HEK293T (cell line): ENCODE measurements at regions not wholly inside any gene's neighbourhood (a gene's known extent, or its start where the extent isn't known, plus 50 kb on each side); places are given as distances from the start of the nearest gene placed in this dataset.

ENCODE experiments used
- FOXM1 ChIP-seq: fragments of 450-650 bp; IDR thresholded peaks from 2 replicates; pipeline ENCODE4 v1.6.1; 2017; ENCODE audit warnings: mild to moderate bottlenecking, borderline replicate concordance
- L3MBTL2 ChIP-seq: fragments of 450-650 bp; conservative IDR thresholded peaks from 2 replicates; pipeline ENCODE4 v1.6.1; 2016; ENCODE audit warnings: mild to moderate bottlenecking
- SP1 ChIP-seq: fragments of 450-650 bp; IDR thresholded peaks from 2 replicates; pipeline ENCODE4 v1.6.1; 2017
- SUZ12 ChIP-seq: fragments of 450-650 bp; IDR thresholded peaks from 2 replicates; pipeline ENCODE4 v1.6.1; 2016; ENCODE audit warnings: mild to moderate bottlenecking
- TF ChIP-seq, protein P1 (sequence below): fragments of 450-650 bp; IDR thresholded peaks from 2 replicates; pipeline ENCODE4 v1.6.1; 2016

DNA sequence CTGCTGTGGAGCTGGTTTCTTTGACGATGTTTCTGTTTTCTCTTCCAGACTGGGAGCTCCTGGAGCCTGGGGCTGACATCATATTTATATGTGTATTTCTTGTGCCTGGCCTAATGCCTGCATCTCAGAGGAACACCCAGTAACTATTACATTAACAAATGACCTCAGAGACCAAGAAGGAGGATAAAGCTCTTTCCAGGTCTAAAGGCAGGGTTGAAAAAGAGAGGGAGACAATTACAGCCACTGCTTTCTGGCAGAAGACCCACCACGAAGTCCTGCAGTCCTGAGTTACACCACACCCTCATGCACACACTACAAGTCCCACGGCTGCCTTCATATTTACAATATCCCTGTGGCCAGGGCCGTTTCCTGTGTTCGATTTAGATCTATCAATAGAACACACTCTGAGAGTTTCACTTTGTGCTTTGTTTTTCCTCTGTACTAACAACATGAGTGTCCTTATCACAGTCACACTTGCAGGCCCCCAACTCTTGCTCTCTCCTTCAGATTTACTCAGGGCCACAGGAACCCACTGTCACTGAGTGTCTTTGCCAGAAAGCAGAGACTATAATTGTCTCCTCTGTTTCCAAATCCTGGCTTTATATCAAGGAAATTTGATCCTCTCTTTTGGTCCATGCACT lies 535.5 kb downstream of the MID1IP1 start:
- TF ChIP-seq SP1: no peak
- TF ChIP-seq, protein P1, sequence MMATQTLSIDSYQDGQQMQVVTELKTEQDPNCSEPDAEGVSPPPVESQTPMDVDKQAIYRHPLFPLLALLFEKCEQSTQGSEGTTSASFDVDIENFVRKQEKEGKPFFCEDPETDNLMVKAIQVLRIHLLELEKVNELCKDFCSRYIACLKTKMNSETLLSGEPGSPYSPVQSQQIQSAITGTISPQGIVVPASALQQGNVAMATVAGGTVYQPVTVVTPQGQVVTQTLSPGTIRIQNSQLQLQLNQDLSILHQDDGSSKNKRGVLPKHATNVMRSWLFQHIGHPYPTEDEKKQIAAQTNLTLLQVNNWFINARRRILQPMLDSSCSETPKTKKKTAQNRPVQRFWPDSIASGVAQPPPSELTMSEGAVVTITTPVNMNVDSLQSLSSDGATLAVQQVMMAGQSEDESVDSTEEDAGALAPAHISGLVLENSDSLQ: no peak
- TF ChIP-seq FOXM1: no peak
- TF ChIP-seq L3MBTL2: no peak
- no peak for TF ChIP-seq SUZ12
